ENCODE measurements at regions not wholly inside any gene's neighbourhood (a gene's known extent, or its start where the extent isn't known, plus 50 kb on each side); places are given as distances from the start of the nearest gene placed in this dataset.

DNA sequence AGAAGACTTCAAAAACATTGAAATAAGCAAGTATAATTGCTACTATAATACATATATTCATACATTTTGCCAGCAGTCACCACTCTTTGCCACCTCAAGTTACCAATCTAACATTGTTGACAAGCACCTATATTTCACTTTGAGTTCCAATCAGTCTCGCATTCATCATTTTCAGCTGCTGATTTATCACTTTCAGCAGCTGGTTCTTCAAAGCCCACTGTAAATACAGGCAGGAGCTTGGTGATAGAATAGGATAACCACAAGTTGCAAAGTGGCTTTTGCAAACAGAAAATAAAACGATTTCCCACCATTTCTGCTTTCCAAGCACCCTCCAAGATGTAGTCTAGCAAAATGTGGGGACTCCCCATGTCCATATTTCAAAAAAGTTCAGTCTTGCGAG lies 114.2 kb upstream of the ITGA1 start:
- no peak for TF ChIP-seq SMC3 (conservative IDR thresholded peaks at IDR 0.05; ENCODE audit: poor library complexity)
- TF ChIP-seq, protein P1, sequence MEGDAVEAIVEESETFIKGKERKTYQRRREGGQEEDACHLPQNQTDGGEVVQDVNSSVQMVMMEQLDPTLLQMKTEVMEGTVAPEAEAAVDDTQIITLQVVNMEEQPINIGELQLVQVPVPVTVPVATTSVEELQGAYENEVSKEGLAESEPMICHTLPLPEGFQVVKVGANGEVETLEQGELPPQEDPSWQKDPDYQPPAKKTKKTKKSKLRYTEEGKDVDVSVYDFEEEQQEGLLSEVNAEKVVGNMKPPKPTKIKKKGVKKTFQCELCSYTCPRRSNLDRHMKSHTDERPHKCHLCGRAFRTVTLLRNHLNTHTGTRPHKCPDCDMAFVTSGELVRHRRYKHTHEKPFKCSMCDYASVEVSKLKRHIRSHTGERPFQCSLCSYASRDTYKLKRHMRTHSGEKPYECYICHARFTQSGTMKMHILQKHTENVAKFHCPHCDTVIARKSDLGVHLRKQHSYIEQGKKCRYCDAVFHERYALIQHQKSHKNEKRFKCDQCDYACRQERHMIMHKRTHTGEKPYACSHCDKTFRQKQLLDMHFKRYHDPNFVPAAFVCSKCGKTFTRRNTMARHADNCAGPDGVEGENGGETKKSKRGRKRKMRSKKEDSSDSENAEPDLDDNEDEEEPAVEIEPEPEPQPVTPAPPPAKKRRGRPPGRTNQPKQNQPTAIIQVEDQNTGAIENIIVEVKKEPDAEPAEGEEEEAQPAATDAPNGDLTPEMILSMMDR (IDR thresholded peaks at IDR 0.05; ENCODE audit: poor library complexity, severe bottlenecking) = no peak
- TF ChIP-seq RAD21 (conservative IDR thresholded peaks at IDR 0.05) = no peak
- TF ChIP-seq, protein P2, sequence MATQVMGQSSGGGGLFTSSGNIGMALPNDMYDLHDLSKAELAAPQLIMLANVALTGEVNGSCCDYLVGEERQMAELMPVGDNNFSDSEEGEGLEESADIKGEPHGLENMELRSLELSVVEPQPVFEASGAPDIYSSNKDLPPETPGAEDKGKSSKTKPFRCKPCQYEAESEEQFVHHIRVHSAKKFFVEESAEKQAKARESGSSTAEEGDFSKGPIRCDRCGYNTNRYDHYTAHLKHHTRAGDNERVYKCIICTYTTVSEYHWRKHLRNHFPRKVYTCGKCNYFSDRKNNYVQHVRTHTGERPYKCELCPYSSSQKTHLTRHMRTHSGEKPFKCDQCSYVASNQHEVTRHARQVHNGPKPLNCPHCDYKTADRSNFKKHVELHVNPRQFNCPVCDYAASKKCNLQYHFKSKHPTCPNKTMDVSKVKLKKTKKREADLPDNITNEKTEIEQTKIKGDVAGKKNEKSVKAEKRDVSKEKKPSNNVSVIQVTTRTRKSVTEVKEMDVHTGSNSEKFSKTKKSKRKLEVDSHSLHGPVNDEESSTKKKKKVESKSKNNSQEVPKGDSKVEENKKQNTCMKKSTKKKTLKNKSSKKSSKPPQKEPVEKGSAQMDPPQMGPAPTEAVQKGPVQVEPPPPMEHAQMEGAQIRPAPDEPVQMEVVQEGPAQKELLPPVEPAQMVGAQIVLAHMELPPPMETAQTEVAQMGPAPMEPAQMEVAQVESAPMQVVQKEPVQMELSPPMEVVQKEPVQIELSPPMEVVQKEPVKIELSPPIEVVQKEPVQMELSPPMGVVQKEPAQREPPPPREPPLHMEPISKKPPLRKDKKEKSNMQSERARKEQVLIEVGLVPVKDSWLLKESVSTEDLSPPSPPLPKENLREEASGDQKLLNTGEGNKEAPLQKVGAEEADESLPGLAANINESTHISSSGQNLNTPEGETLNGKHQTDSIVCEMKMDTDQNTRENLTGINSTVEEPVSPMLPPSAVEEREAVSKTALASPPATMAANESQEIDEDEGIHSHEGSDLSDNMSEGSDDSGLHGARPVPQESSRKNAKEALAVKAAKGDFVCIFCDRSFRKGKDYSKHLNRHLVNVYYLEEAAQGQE (IDR thresholded peaks at IDR 0.05; ENCODE audit: borderline replicate concordance) = no peak
- TF ChIP-seq POLR2AphosphoS5 (IDR thresholded peaks at IDR 0.05) = no peak
- no peak for TF ChIP-seq EP300 (conservative IDR thresholded peaks at IDR 0.05; ENCODE audit: poor library complexity, severe bottlenecking)
- no peak for TF ChIP-seq EZH2 (IDR thresholded peaks at IDR 0.05; ENCODE audit: borderline replicate concordance, insufficient read depth, low read length, poor library complexity, severe bottlenecking)
- TF ChIP-seq MXI1 (conservative IDR thresholded peaks at IDR 0.05; ENCODE audit: poor library complexity, severe bottlenecking) = no peak
